ENCODE measurements at regions not wholly inside any gene's neighbourhood (a gene's known extent, or its start where the extent isn't known, plus 50 kb on each side); places are given as distances from the start of the nearest gene placed in this dataset.
A peak's percentile ranks its signal among the peaks of the same experiment; 100 is the strongest.

DNA sequence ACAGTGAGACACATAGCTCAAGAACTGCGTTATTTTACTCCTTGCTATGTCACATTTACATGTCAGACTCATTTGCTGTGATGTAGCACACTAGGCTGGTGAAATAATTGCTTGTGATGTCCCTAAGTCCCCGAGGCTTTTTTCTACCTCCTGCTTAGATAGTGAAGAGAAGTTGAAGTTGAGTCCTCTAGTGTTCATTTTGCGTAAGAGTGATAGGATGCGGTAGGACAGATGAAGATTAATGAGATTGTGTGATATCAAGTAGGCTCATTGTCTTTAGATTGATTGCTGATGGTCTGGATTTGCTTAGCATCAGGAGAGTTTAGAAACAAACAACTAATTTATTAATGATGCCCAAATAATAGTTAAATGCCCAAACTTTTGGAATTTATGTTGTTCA lies 173.6 kb upstream of the NUDT6 start:
- Histone ChIP-seq H2BK20ac (ENCODE audit: low read depth, low read length) (no peak overlapping the region), H2AK5ac (ENCODE audit: low read depth, low read length) (no peak overlapping the region), H4K5ac (ENCODE audit: low read depth, low read length) (no peak overlapping the region), H3K79me1 (ENCODE audit: low read depth in 1 of 2, low read length in 2 of 2) (no peaks in the 10 kb centered on the region; a peak in 1 of 4 replicates), H2BK5ac (ENCODE audit: low read depth, low read length, poor library complexity, severe bottlenecking) (no peak overlapping the region), H3K4me2 (ENCODE audit: low read depth, low read length) (no peak overlapping the region), H3K9me1 (ENCODE audit: insufficient read depth, low read length) (no peaks in the 10 kb centered on the region), H3K56ac (ENCODE audit: extremely low read depth, insufficient read depth, low read length) (no peak overlapping the region; the same call in 1 of the 2 replicates), H3K4me1 (ENCODE audit: control insufficient read depth, insufficient read depth, low read length) (no peaks in the 10 kb centered on the region), H3K9ac (ENCODE audit: low read depth, low read length) (no peak overlapping the region), H3K14ac (replicated peaks; ENCODE audit: low read depth, low read length) (no peak overlapping the region), H3K36me3 (ENCODE audit: control insufficient read depth, insufficient read depth, low read length) (peaks cover under 1% of the 10 kb centered on the region; the same call in 1 of the 2 replicates), H3K9me3 (ENCODE audit: control insufficient read depth, insufficient read depth, low read length) (peaks cover under 1% of the 10 kb centered on the region), H3K23ac (ENCODE audit: low read depth, low read length) (peak overlapping the region; percentile 51; the same call in 1 of the 2 replicates), H4K91ac (ENCODE audit: insufficient read depth, low read depth, low read length) (no peak overlapping the region), H3K27me3 (ENCODE audit: control insufficient read depth, insufficient read depth, low read length) (no peaks in the 10 kb centered on the region), H2BK120ac (ENCODE audit: low read depth, low read length) (no peak overlapping the region), H4K8ac (ENCODE audit: low read depth in 2 of 2, low read length in 2 of 2) (no peak overlapping the region), H3K4ac (ENCODE audit: low read depth, low read length) (no peak overlapping the region), H2AK9ac (replicated peaks; ENCODE audit: low read depth, low read length, poor library complexity) (no peak overlapping the region), H2BK15ac (ENCODE audit: low read depth, low read length) (no peak overlapping the region), H4K20me1 (ENCODE audit: insufficient read depth, low read length) (no peaks in the 10 kb centered on the region), H2AFZ (replicated peaks; ENCODE audit: low read length, poor library complexity) (no peak overlapping the region), H3K18ac (ENCODE audit: low read depth, low read length) (no peak overlapping the region), H3K4me3 (ENCODE audit: insufficient read depth, low read depth, low read length) (no peak overlapping the region), H3K27ac (ENCODE audit: insufficient read depth, low read length) (no peak overlapping the region)
- ATAC-seq (ENCODE audit: low read depth) = no peak
- whole genome bisulfite sequencing, 2 experiments (ENCODE audit: extremely low coverage in 2 of 2, insufficient read length in 1 of 2) = 73% methylated on average over 3 of the region's 4 CpGs; no CpG with 5 or more reads in 1 of the 2 experiments
- ChIA-PET CTCF (interaction anchor here (1.1 kb wide), 1 partner anchor 10 kb away, joined by 3 read pairs; no protein-coding TSS in a partner anchor), POLR2A (ENCODE audit: unreplicated experiment) (no interaction called here)
- intact Hi-C loops (cut with micrococcal nuclease) (no loop called here), dilution Hi-C loops (cut with HindIII; ENCODE audit: low sequenced_read_pairs, unreplicated experiment) (no loop called here), in situ Hi-C loops (cut with MboI; ENCODE audit: low sequenced_read_pairs) (no loop called here)
- no peak for TF ChIP-seq SMC3 (IDR thresholded peaks at IDR 0.05; ENCODE audit: low read depth, low read length)
- TF ChIP-seq MAZ (IDR thresholded peaks at IDR 0.05; ENCODE audit: borderline replicate concordance, low read depth, low read length) = no peak
- TF ChIP-seq MXI1 (IDR thresholded peaks at IDR 0.05; ENCODE audit: borderline replicate concordance, low read depth, low read length) = no peak
- TF ChIP-seq, protein P1, sequence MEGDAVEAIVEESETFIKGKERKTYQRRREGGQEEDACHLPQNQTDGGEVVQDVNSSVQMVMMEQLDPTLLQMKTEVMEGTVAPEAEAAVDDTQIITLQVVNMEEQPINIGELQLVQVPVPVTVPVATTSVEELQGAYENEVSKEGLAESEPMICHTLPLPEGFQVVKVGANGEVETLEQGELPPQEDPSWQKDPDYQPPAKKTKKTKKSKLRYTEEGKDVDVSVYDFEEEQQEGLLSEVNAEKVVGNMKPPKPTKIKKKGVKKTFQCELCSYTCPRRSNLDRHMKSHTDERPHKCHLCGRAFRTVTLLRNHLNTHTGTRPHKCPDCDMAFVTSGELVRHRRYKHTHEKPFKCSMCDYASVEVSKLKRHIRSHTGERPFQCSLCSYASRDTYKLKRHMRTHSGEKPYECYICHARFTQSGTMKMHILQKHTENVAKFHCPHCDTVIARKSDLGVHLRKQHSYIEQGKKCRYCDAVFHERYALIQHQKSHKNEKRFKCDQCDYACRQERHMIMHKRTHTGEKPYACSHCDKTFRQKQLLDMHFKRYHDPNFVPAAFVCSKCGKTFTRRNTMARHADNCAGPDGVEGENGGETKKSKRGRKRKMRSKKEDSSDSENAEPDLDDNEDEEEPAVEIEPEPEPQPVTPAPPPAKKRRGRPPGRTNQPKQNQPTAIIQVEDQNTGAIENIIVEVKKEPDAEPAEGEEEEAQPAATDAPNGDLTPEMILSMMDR (conservative IDR thresholded peaks at IDR 0.05; ENCODE audit: low read depth, low read length) = no peak
- TF ChIP-seq NFE2L2 (IDR thresholded peaks at IDR 0.05; ENCODE audit: low read depth, low read length) = no peak
- TF ChIP-seq CEBPB (IDR thresholded peaks at IDR 0.05; ENCODE audit: low read depth, low read length) = no peak
- TF ChIP-seq POLR2A (IDR thresholded peaks at IDR 0.05; ENCODE audit: low read depth, low read length) = no peak
- no peak for TF ChIP-seq MAFK (IDR thresholded peaks at IDR 0.05; ENCODE audit: low read depth, low read length)
- TF ChIP-seq RFX5 (IDR thresholded peaks at IDR 0.05; ENCODE audit: low read depth, low read length) = no peak
- TF ChIP-seq RAD21 (IDR thresholded peaks at IDR 0.05; ENCODE audit: low read length) = no peak
- TF ChIP-seq FOS (IDR thresholded peaks at IDR 0.05; ENCODE audit: low read depth, low read length) = no peak
- no peak for TF ChIP-seq CHD1 (IDR thresholded peaks at IDR 0.05; ENCODE audit: low read depth, low read length)
- TF ChIP-seq BHLHE40 (IDR thresholded peaks at IDR 0.05; ENCODE audit: low read depth, low read length) = no peak
- TF ChIP-seq RCOR1 (IDR thresholded peaks at IDR 0.05; ENCODE audit: insufficient replicate concordance, low read length) = no peak
- TF ChIP-seq, protein P2, sequence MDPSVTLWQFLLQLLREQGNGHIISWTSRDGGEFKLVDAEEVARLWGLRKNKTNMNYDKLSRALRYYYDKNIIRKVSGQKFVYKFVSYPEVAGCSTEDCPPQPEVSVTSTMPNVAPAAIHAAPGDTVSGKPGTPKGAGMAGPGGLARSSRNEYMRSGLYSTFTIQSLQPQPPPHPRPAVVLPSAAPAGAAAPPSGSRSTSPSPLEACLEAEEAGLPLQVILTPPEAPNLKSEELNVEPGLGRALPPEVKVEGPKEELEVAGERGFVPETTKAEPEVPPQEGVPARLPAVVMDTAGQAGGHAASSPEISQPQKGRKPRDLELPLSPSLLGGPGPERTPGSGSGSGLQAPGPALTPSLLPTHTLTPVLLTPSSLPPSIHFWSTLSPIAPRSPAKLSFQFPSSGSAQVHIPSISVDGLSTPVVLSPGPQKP (IDR thresholded peaks at IDR 0.05; ENCODE audit: borderline replicate concordance, low read depth, low read length) = no peak
- no TSS peak for BruUV-seq (replicated peaks)
- no peak for DNase-seq
